Activated T-helper 1 cell treated with anti-CD3 and anti-CD28 coated beads, Interleukin-12 subunit alpha, Interleukin-12 subunit beta, Interleukin-2, Interleukin-4 antibody, amounts not matched to agents 30 ng/mL and 10 ng/mL and 1 ng/mL, durations not matched to agents 14 hours and 24 hours and 36 hours (primary cell): ENCODE measurements at regions not wholly inside any gene's neighbourhood (a gene's known extent, or its start where the extent isn't known, plus 50 kb on each side); places are given as distances from the start of the nearest gene placed in this dataset.

Experiments
- DNase-seq: peaks from one replicate; pipeline ENCODE4 v3.0.0; 2021; ENCODE audit warnings: low spot score
- H3K27ac Mint-ChIP-seq: one replicate; pipeline ENCODE4 v1.8.0; 2021; ENCODE audit warnings: mild to moderate bottlenecking, mixed read lengths
- H3K27me3 Mint-ChIP-seq: one replicate; pipeline ENCODE4 v1.8.0; 2022; ENCODE audit warnings: mild to moderate bottlenecking, moderate library complexity, mixed read lengths; ENCODE audit not compliant: insufficient read depth
- H3K36me3 Mint-ChIP-seq: one replicate; pipeline ENCODE4 v1.8.0; 2021; ENCODE audit warnings: low read depth, mixed read lengths
- H3K4me1 Mint-ChIP-seq: one replicate; pipeline ENCODE4 v1.8.0; 2021; ENCODE audit warnings: low read depth, mixed read lengths
- H3K4me3 Mint-ChIP-seq: one replicate; pipeline ENCODE4 v1.8.0; 2021; ENCODE audit warnings: mild to moderate bottlenecking, moderate library complexity, mixed read lengths
- H3K9me3 Mint-ChIP-seq: one replicate; pipeline ENCODE4 v1.8.0; 2021; ENCODE audit warnings: mixed read lengths
- intact Hi-C: fragments of 100-400 bp; cut with micrococcal nuclease; formaldehyde crosslinking; loops from one replicate; pipeline ENCODE4 v1.15.1; 2024

GRCh38 chr14:87879389-87879788 lies 113.6 kb downstream of the GALC start:
- H3K36me3 Mint-ChIP-seq: no peaks in the 10 kb centered on the region
- peaks cover 3% of the 10 kb centered on the region for H3K27me3 Mint-ChIP-seq
- H3K27ac Mint-ChIP-seq: no peak overlapping the region
- no peaks in the 10 kb centered on the region for H3K9me3 Mint-ChIP-seq
- no peak overlapping the region for H3K4me3 Mint-ChIP-seq
- no peak for DNase-seq
- H3K4me1 Mint-ChIP-seq: no peaks in the 10 kb centered on the region
- intact Hi-C loops: no loop called here

- DNase-seq: no peak
- Mint-ChIP-seq H3K36me3 (no peaks in the 10 kb centered on the region), H3K4me1 (no peaks in the 10 kb centered on the region), H3K27ac (no peak overlapping the region), H3K27me3 (peaks cover 3% of the 10 kb centered on the region), H3K4me3 (no peak overlapping the region), H3K9me3 (no peaks in the 10 kb centered on the region)
- intact Hi-C loops: no loop called here
These were observed 114.0 kb downstream of the GALC start for GRCh38 chr14:87878959-87879358.

GRCh38 chr14:87877877-87878276 lies 115.1 kb downstream of the GALC start:
- no peaks in the 10 kb centered on the region for H3K36me3 Mint-ChIP-seq
- intact Hi-C loops: no loop called here
- H3K4me1 Mint-ChIP-seq: no peaks in the 10 kb centered on the region
- no peaks in the 10 kb centered on the region for H3K9me3 Mint-ChIP-seq
- peaks cover 3% of the 10 kb centered on the region for H3K27me3 Mint-ChIP-seq
- H3K27ac Mint-ChIP-seq: no peak overlapping the region
- no peak overlapping the region for H3K4me3 Mint-ChIP-seq
- no peak for DNase-seq

GRCh38 chr14:87874676-87875075 lies 118.3 kb downstream of the GALC start:
- H3K27ac Mint-ChIP-seq: no peak overlapping the region
- intact Hi-C loops: no loop called here

GRCh38 chr14:87873741-87874140 lies 119.2 kb downstream of the GALC start:
- intact Hi-C loops: no loop called here
- Mint-ChIP-seq H3K4me1 (peaks cover 7% of the 10 kb centered on the region), H3K9me3 (no peaks in the 10 kb centered on the region), H3K27me3 (peaks cover 3% of the 10 kb centered on the region), H3K4me3 (no peak overlapping the region), H3K27ac (no peak overlapping the region), H3K36me3 (no peaks in the 10 kb centered on the region)
- no peak for DNase-seq

More at GRCh38 chr14:87874676-87875075, 118.3 kb downstream of the GALC start:
- no peak overlapping the region for H3K4me3 Mint-ChIP-seq
- no peak for DNase-seq
- peaks cover 3% of the 10 kb centered on the region for H3K27me3 Mint-ChIP-seq
- no peaks in the 10 kb centered on the region for H3K9me3 Mint-ChIP-seq
- H3K36me3 Mint-ChIP-seq: no peaks in the 10 kb centered on the region
- peaks cover 6% of the 10 kb centered on the region for H3K4me1 Mint-ChIP-seq

- intact Hi-C loops: no loop called here
- Mint-ChIP-seq H3K27me3 (peaks cover 3% of the 10 kb centered on the region), H3K4me3 (no peak overlapping the region), H3K4me1 (peaks cover 7% of the 10 kb centered on the region), H3K9me3 (no peaks in the 10 kb centered on the region), H3K36me3 (no peaks in the 10 kb centered on the region), H3K27ac (no peak overlapping the region)
- DNase-seq: no peak
These were observed 123.1 kb downstream of the GALC start for GRCh38 chr14:87869619-87870583.

- peaks cover 7% of the 10 kb centered on the region for H3K4me1 Mint-ChIP-seq
- H3K9me3 Mint-ChIP-seq: no peaks in the 10 kb centered on the region
- no peak overlapping the region for H3K4me3 Mint-ChIP-seq
- peaks cover 3% of the 10 kb centered on the region for H3K27me3 Mint-ChIP-seq
- no peak for DNase-seq
- intact Hi-C loops: no loop called here
- no peak overlapping the region for H3K27ac Mint-ChIP-seq
- H3K36me3 Mint-ChIP-seq: no peaks in the 10 kb centered on the region
These were observed 124.1 kb downstream of the GALC start for GRCh38 chr14:87868920-87869319.

GRCh38 chr14:87866116-87866515 lies 126.9 kb downstream of the GALC start:
- intact Hi-C loops: no loop called here
- no peak for DNase-seq
- Mint-ChIP-seq H3K36me3 (no peaks in the 10 kb centered on the region), H3K4me1 (peaks cover 7% of the 10 kb centered on the region), H3K27ac (no peak overlapping the region), H3K27me3 (peaks cover 3% of the 10 kb centered on the region), H3K9me3 (no peaks in the 10 kb centered on the region), H3K4me3 (no peak overlapping the region)

GRCh38 chr14:87864356-87865270 lies 128.4 kb downstream of the GALC start:
- Mint-ChIP-seq H3K4me3 (no peak overlapping the region), H3K4me1 (peaks cover under 1% of the 10 kb centered on the region), H3K27ac (no peak overlapping the region), H3K36me3 (no peaks in the 10 kb centered on the region), H3K9me3 (no peaks in the 10 kb centered on the region), H3K27me3 (no peaks in the 10 kb centered on the region)
- no peak for DNase-seq
- intact Hi-C loops: no loop called here

GRCh38 chr14:87863047-87863446 lies 129.9 kb downstream of the GALC start:
- H3K27me3 Mint-ChIP-seq: no peaks in the 10 kb centered on the region
- H3K9me3 Mint-ChIP-seq: no peaks in the 10 kb centered on the region
- no peak overlapping the region for H3K27ac Mint-ChIP-seq
- no peaks in the 10 kb centered on the region for H3K4me1 Mint-ChIP-seq
- no peak overlapping the region for H3K4me3 Mint-ChIP-seq
- no peaks in the 10 kb centered on the region for H3K36me3 Mint-ChIP-seq
- no peak for DNase-seq
- intact Hi-C loops: no loop called here

GRCh38 chr14:87852107-87852506 lies 140.9 kb downstream of the GALC start:
- intact Hi-C loops: no loop called here
- H3K4me1 Mint-ChIP-seq: no peaks in the 10 kb centered on the region
- no peak for DNase-seq
- H3K27me3 Mint-ChIP-seq: no peaks in the 10 kb centered on the region
- no peak overlapping the region for H3K4me3 Mint-ChIP-seq
- H3K27ac Mint-ChIP-seq: no peak overlapping the region
- no peaks in the 10 kb centered on the region for H3K36me3 Mint-ChIP-seq
- H3K9me3 Mint-ChIP-seq: no peaks in the 10 kb centered on the region

- H3K4me1 Mint-ChIP-seq: no peaks in the 10 kb centered on the region
- no peak overlapping the region for H3K4me3 Mint-ChIP-seq
- intact Hi-C loops: no loop called here
- no peak overlapping the region for H3K27ac Mint-ChIP-seq
- no peak for DNase-seq
- no peaks in the 10 kb centered on the region for H3K9me3 Mint-ChIP-seq
- no peaks in the 10 kb centered on the region for H3K36me3 Mint-ChIP-seq
- no peaks in the 10 kb centered on the region for H3K27me3 Mint-ChIP-seq
These were observed 141.8 kb downstream of the GALC start for GRCh38 chr14:87851190-87851589.

GRCh38 chr14:87847216-87847755 lies 145.7 kb downstream of the GALC start:
- no peaks in the 10 kb centered on the region for H3K27me3 Mint-ChIP-seq
- H3K4me3 Mint-ChIP-seq: no peak overlapping the region
- no peak overlapping the region for H3K27ac Mint-ChIP-seq
- no peaks in the 10 kb centered on the region for H3K9me3 Mint-ChIP-seq
- no peaks in the 10 kb centered on the region for H3K4me1 Mint-ChIP-seq
- no peak for DNase-seq
- intact Hi-C loops: no loop called here
- no peaks in the 10 kb centered on the region for H3K36me3 Mint-ChIP-seq
